MCF 10A (cell line): ENCODE measurements at regions not wholly inside any gene's neighbourhood (a gene's known extent, or its start where the extent isn't known, plus 50 kb on each side); places are given as distances from the start of the nearest gene placed in this dataset.

Experiments used
- BruUV-seq: library from RNA; stranded (reverse); fragments of 400-500 nt; replicated peaks from 2 replicates; lab custom pipeline; 2021; lab: Mats Ljungman, UMichigan
- CTCF ChIA-PET: fragments of 300-600 bp; sonication (Branson Sonifier 250); formaldehyde crosslinking; extraction: SDS; loops from one replicate; lab custom pipeline; 2021; ENCODE audit warnings: antibody characterized with exemption, inconsistent platforms; lab: Yijun Ruan, JAX
- POLR2A ChIA-PET: fragments of 300-600, 350-650 bp; sonication (Branson Sonifier 250); formaldehyde crosslinking; extraction: SDS; loops from one replicate; lab custom pipeline; 2020; ENCODE audit warnings: antibody characterized with exemption, inconsistent platforms; lab: Yijun Ruan, JAX
- DNase-seq: peaks from one replicate; pipeline ENCODE4 v3.0.0-alpha.2; 2018; ENCODE audit not compliant: unreplicated experiment
- H3K27ac Mint-ChIP-seq: one replicate; pipeline ENCODE4 v1.8.0; 2022; ENCODE audit warnings: mild to moderate bottlenecking, low read depth, mixed read lengths; ENCODE audit not compliant: unreplicated experiment
- H3K27me3 Mint-ChIP-seq: one replicate; pipeline ENCODE4 v1.8.0; 2022; ENCODE audit warnings: mixed read lengths; ENCODE audit not compliant: insufficient read depth, unreplicated experiment
- H3K36me3 Mint-ChIP-seq: one replicate; pipeline ENCODE4 v1.8.0; 2022; ENCODE audit warnings: mild to moderate bottlenecking, moderate library complexity, mixed read lengths; ENCODE audit not compliant: insufficient read depth, unreplicated experiment
- H3K4me1 Mint-ChIP-seq: one replicate; pipeline ENCODE4 v1.8.0; 2022; ENCODE audit warnings: mixed read lengths; ENCODE audit not compliant: insufficient read depth, unreplicated experiment
- H3K4me3 Mint-ChIP-seq: one replicate; pipeline ENCODE4 v1.8.0; 2022; ENCODE audit warnings: mild to moderate bottlenecking, moderate library complexity, mixed read lengths; ENCODE audit not compliant: unreplicated experiment
- H3K9me3 Mint-ChIP-seq: one replicate; pipeline ENCODE4 v1.8.0; 2022; ENCODE audit warnings: mixed read lengths; ENCODE audit not compliant: unreplicated experiment
- intact Hi-C: fragments of 100-400 bp; cut with micrococcal nuclease; formaldehyde crosslinking; loops from 2 replicates; pipeline ENCODE4 v1.14.1; 2022
- TF ChIP-seq, protein P1 (sequence below): fragments of 200-600 bp; IDR thresholded peaks from one replicate; pipeline ENCODE4 v1.8.0; 2022; ENCODE audit warnings: antibody characterized with exemption, mild to moderate bottlenecking; ENCODE audit not compliant: unreplicated experiment

DNA sequence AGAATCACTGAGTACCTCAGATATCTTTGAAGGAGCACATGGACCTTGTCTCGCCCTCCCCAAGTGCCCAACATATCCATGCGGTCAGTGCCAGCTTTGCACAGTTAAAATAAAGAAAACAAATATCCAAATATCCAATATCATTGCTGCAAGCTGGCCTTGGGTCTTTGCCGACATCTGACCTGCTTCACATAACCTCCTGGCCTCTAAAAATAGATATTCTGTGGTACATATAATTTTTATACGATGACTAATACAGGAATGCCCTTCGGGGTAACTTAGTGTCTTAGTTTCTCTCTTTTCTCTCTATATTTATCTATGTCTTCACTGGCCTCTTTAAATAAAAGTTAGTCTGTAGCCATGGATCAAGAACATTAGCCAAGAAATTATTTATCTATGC is 67.8 kb downstream of the MAF start:
- Mint-ChIP-seq H3K36me3 (no peaks in the 10 kb centered on the region), H3K27me3 (peaks cover 7% of the 10 kb centered on the region), H3K9me3 (no peaks in the 10 kb centered on the region), H3K4me3 (no peak overlapping the region), H3K27ac (no peak overlapping the region), H3K4me1 (peaks cover 9% of the 10 kb centered on the region)
- TF ChIP-seq, protein P1, sequence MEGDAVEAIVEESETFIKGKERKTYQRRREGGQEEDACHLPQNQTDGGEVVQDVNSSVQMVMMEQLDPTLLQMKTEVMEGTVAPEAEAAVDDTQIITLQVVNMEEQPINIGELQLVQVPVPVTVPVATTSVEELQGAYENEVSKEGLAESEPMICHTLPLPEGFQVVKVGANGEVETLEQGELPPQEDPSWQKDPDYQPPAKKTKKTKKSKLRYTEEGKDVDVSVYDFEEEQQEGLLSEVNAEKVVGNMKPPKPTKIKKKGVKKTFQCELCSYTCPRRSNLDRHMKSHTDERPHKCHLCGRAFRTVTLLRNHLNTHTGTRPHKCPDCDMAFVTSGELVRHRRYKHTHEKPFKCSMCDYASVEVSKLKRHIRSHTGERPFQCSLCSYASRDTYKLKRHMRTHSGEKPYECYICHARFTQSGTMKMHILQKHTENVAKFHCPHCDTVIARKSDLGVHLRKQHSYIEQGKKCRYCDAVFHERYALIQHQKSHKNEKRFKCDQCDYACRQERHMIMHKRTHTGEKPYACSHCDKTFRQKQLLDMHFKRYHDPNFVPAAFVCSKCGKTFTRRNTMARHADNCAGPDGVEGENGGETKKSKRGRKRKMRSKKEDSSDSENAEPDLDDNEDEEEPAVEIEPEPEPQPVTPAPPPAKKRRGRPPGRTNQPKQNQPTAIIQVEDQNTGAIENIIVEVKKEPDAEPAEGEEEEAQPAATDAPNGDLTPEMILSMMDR, result no peak
- ChIA-PET CTCF (no interaction called here), POLR2A (interaction anchor here (0.5 to 0.7 kb wide), 2 partner anchors 17 to 856 kb away, joined by 3 read pairs; no protein-coding TSS in a partner anchor)
- intact Hi-C loops, result no loop called here
- DNase-seq, result peak; percentile 43
- no TSS peak for BruUV-seq

DNA sequence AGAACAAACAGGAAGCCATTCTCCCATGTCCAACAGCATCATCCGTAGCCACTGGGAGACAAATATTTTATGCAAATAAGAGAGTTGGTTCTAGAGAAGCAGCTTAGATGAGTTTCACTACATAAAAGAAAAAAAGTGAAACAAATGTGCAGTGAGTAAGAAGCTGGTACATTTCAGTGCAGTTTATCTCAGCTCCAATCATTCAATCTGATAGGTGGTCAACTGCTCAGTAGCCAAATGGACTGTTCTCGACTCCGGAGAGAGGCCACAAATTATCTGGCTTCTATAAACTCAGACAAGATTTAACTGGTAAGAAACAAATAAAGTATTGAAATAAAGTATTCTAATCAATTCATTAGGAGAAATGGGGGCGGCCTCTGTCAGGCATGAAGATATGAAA is 68.3 kb downstream of the MAF start:
- ChIA-PET POLR2A (interaction anchor here (0.5 kb wide), 1 partner anchor 18 kb away, joined by 3 read pairs; no protein-coding TSS in a partner anchor), CTCF (interaction anchor here (0.6 kb wide), 1 partner anchor 964 kb away, joined by 4 read pairs; no protein-coding TSS in a partner anchor)
- intact Hi-C loops, result no loop called here

DNA sequence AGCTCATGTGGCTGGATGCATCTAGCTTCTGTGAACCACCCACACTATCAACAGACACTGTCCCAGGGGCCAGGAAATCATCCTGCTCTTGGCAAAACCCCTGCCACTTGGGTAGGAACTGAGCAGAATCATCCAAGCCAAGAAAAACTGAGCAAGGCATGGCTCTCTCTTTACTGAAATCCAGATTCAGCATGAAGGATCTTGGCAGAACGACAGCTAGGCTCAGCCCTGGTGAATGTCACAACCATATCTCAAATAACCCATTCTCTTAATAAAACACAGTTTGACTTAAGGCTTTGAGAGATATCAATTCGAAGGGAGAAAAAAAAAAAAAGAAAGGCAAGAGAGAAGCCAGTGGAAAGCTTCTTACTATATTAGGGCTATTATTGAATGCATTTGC is 72.2 kb downstream of the MAF start:
- Mint-ChIP-seq H3K27ac (no peak overlapping the region), H3K9me3 (no peaks in the 10 kb centered on the region), H3K4me1 (peaks cover 9% of the 10 kb centered on the region), H3K4me3 (no peak overlapping the region), H3K27me3 (peaks cover 47% of the 10 kb centered on the region), H3K36me3 (no peaks in the 10 kb centered on the region)
- TF ChIP-seq, protein P1, result no peak
- no TSS peak for BruUV-seq
- POLR2A ChIA-PET, result interaction anchor here (0.6 kb wide), 1 partner anchor 593 kb away, joined by 4 read pairs; no protein-coding TSS in a partner anchor
- no peak for DNase-seq
- intact Hi-C loops, result no loop called here
- CTCF ChIA-PET, result interaction anchor here (0.6 to 0.7 kb wide), 2 partner anchors 111 to 842 kb away, joined by 3 read pairs; no protein-coding TSS in a partner anchor

More for the DNA sequence above, 68.3 kb downstream of the MAF start:
- no peak overlapping the region for H3K4me3 Mint-ChIP-seq
- H3K36me3 Mint-ChIP-seq, result no peaks in the 10 kb centered on the region
- H3K4me1 Mint-ChIP-seq, result peaks cover 9% of the 10 kb centered on the region
- TF ChIP-seq, protein P1, result no peak
- no peak for DNase-seq
- peaks cover 7% of the 10 kb centered on the region for H3K27me3 Mint-ChIP-seq
- no peaks in the 10 kb centered on the region for H3K9me3 Mint-ChIP-seq
- no peak overlapping the region for H3K27ac Mint-ChIP-seq
- BruUV-seq, result no TSS peak

DNA sequence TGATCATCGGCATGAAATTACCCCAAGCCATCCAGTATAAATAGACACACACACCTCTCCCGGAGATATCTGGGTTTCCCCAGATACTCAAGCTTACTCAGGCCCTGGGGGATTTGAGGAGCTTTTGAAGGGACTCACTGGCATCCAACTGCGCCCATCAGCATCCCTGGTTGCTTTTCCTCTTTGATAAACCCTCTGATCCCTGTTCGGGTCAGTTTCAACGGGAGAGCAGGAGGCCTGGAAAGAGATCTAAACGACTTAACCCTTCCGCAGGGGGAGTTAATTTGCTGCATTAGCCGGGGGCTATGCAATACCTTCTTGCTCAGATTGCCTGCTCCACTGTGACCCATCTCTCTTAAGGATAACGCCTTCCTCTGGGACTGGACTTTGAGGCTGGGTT is 76.6 kb downstream of the MAF start:
- TF ChIP-seq, protein P1, result no peak
- ChIA-PET POLR2A (no interaction called here), CTCF (interaction anchor here (0.7 kb wide), 1 partner anchor 1312 kb away, joined by 3 read pairs; no protein-coding TSS in a partner anchor)
- no TSS peak for BruUV-seq
- intact Hi-C loops, result no loop called here
- H3K4me3 Mint-ChIP-seq, result no peak overlapping the region
- H3K9me3 Mint-ChIP-seq, result peaks cover 6% of the 10 kb centered on the region
- peaks cover 72% of the 10 kb centered on the region for H3K27me3 Mint-ChIP-seq
- no peak for DNase-seq
- H3K4me1 Mint-ChIP-seq, result no peaks in the 10 kb centered on the region
- no peak overlapping the region for H3K27ac Mint-ChIP-seq
- no peaks in the 10 kb centered on the region for H3K36me3 Mint-ChIP-seq
